Endothelial cell of umbilical vein (primary cell): ENCODE measurements at regions not wholly inside any gene's neighbourhood (a gene's known extent, or its start where the extent isn't known, plus 50 kb on each side); places are given as distances from the start of the nearest gene placed in this dataset.

Experiments
- CTCF ChIP-seq, 2 donors: IDR thresholded peaks; 1 replicate in 1 of 2; 2 replicates in 1 of 2; pipeline ENCODE4 v1.5.1; 2011; ENCODE audit warnings: low read length in 2 of 2, mild to moderate bottlenecking in 2 of 2, moderate library complexity in 2 of 2, control low read depth in 1 of 2, inconsistent platforms in 1 of 2, low read depth in 1 of 2; ENCODE audit not compliant: insufficient read depth in 1 of 2; ENCODE audit errors: extremely low read depth in 1 of 2
- GATA2 ChIP-seq: IDR thresholded peaks from 2 replicates; pipeline ENCODE4 v1.7.0; 2011; ENCODE audit warnings: low read depth, mild to moderate bottlenecking, moderate library complexity, mixed read lengths, low read length; ENCODE audit not compliant: insufficient read length, insufficient read depth
- MYC ChIP-seq: IDR thresholded peaks from one replicate; pipeline ENCODE4 v1.6.1; 2011; ENCODE audit warnings: mild to moderate bottlenecking, low read depth, low read length
- POLR2A ChIP-seq: IDR thresholded peaks from 2 replicates; pipeline ENCODE4 v1.6.1; 2012; ENCODE audit warnings: low read depth, mild to moderate bottlenecking, control low read depth, low read length
- POLR2AphosphoS5 ChIP-seq: IDR thresholded peaks from 2 replicates; pipeline ENCODE4 v1.6.1; 2012; ENCODE audit warnings: low read depth, mild to moderate bottlenecking, control low read depth, low read length, moderate library complexity; ENCODE audit not compliant: insufficient read depth

GRCh38 chr7:153406486-153406872 lies 645.7 kb upstream of the DPP6 start:
- TF ChIP-seq CTCF (IDR thresholded peaks at IDR 0.05; ENCODE audit: extremely low read depth in 1 of 2, insufficient read depth in 1 of 2, low read depth in 1 of 2, low read length in 2 of 2) (no peak), POLR2AphosphoS5 (no peak), GATA2 (no peak), POLR2A (no peak), MYC (no peak)
